Rectal smooth muscle tissue (tissue), 1 donor: ENCODE measurements at regions not wholly inside any gene's neighbourhood (a gene's known extent, or its start where the extent isn't known, plus 50 kb on each side); places are given as distances from the start of the nearest gene placed in this dataset.

Experiments used
- H3K27ac ChIP-seq: one replicate; pipeline ENCODE4 v1.7.0; 2013; ENCODE audit warnings: low read depth, low read length, inconsistent platforms
- H3K27me3 ChIP-seq: one replicate; pipeline ENCODE4 v1.7.0; 2013; ENCODE audit warnings: low read length; ENCODE audit not compliant: control insufficient read depth, insufficient read depth
- H3K36me3 ChIP-seq: one replicate; pipeline ENCODE4 v1.7.0; 2013; ENCODE audit warnings: low read length; ENCODE audit not compliant: control insufficient read depth, insufficient read depth
- H3K4me1 ChIP-seq: one replicate; pipeline ENCODE4 v1.7.0; 2013; ENCODE audit warnings: low read length; ENCODE audit not compliant: control insufficient read depth, insufficient read depth
- H3K4me3 ChIP-seq: one replicate; pipeline ENCODE4 v1.7.0; 2013; ENCODE audit warnings: low read length
- H3K9ac ChIP-seq: one replicate; pipeline ENCODE4 v1.7.0; 2013; ENCODE audit warnings: low read length

DNA sequence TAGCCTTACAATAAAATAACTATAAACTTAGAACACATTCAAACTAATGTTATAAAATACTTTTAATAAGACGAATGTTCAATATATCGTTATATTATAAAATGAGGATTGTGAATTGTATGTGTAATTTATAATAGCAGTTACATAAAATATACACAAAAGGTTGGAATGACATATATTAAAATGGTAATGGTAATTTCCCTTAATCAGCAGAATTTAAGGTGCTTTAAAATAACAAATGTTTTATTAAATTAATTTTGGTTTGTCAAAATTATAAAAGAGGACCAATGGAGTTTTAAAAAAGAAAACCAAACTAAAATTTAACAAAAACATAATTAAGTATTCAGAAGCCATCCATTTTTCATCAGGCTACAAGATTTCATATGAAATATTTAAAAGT, 164.3 kb upstream of the PRDM9 start:
- H3K4me3 ChIP-seq, result no peak overlapping the region
- H3K9ac ChIP-seq, result no peak overlapping the region
- H3K4me1 ChIP-seq, result no peaks in the 10 kb centered on the region
- H3K27ac ChIP-seq, result no peak overlapping the region
- no peaks in the 10 kb centered on the region for H3K36me3 ChIP-seq
- no peaks in the 10 kb centered on the region for H3K27me3 ChIP-seq

GRCh38 chr5:23332650-23333251, 174.7 kb upstream of the PRDM9 start:
- Histone ChIP-seq H3K27me3 (no peaks in the 10 kb centered on the region), H3K4me3 (no peak overlapping the region), H3K4me1 (no peaks in the 10 kb centered on the region), H3K27ac (no peak overlapping the region), H3K9ac (no peak overlapping the region), H3K36me3 (no peaks in the 10 kb centered on the region)

DNA sequence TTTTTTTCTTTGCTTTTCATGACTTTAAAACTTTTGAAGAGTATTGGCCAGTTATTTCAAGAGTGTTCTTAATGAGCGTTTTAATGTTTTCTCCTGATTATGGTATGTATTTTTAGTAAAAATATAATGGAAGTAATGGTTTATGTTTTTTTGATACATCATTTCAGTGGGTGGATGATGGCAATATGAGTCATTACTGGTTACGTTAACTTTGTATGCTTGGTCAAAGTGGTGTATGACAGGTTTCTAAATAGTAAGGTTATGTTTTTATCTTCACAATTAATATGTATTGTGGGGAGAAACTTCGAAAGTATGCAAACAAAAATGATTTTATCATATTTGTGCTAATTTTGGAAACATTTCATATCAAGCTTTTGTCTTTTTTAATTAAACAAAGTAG, 176.7 kb upstream of the PRDM9 start:
- no peaks in the 10 kb centered on the region for H3K27me3 ChIP-seq
- no peaks in the 10 kb centered on the region for H3K4me1 ChIP-seq
- H3K9ac ChIP-seq, result no peak overlapping the region
- no peaks in the 10 kb centered on the region for H3K36me3 ChIP-seq
- H3K27ac ChIP-seq, result no peak overlapping the region
- no peak overlapping the region for H3K4me3 ChIP-seq

DNA sequence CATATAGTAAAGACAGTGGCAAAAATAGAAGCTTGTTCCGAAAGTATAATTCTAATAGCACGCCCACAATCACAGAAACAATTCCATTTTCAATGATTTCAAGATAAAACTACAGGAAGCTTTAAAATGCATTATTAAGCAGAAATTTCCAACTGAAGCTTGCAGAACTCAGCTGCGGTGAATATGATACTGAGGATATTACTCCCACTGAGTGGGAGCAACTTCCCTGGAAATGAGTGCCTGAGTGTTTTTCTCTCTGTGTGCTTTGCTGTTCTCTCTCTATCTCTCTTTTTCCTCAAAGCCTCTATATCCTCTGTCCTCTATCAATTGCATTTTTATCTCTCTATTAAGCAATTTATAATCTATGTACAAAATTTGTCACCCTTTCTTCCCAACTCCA, 187.5 kb upstream of the PRDM9 start:
- Histone ChIP-seq H3K36me3 (no peaks in the 10 kb centered on the region), H3K27ac (no peak overlapping the region), H3K4me3 (no peak overlapping the region), H3K4me1 (no peaks in the 10 kb centered on the region), H3K9ac (no peak overlapping the region), H3K27me3 (no peaks in the 10 kb centered on the region)

DNA sequence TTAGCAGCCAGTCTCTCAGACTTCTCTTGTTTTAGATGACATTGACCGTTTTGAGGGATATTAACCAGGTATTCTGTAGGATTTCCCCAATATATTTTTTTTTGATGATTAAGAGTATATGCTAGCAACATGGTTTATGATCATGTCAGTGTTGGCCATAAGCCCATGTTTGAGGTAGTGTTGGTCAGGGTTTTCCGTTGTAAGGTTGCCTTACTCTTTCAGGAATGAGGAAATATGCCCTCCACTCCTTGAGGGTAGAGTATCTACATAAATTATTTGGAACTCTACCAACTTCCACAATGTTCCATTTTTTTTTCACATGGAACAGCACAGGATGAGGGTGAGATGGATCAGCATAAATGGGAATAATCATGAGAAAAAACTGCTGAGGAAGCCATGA, 188.4 kb upstream of the PRDM9 start:
- Histone ChIP-seq H3K9ac (no peak overlapping the region), H3K4me1 (no peaks in the 10 kb centered on the region), H3K4me3 (no peak overlapping the region), H3K27ac (no peak overlapping the region), H3K27me3 (no peaks in the 10 kb centered on the region), H3K36me3 (no peaks in the 10 kb centered on the region)

- H3K27me3 ChIP-seq, result no peaks in the 10 kb centered on the region
- no peaks in the 10 kb centered on the region for H3K36me3 ChIP-seq
- no peak overlapping the region for H3K4me3 ChIP-seq
- no peak overlapping the region for H3K27ac ChIP-seq
- H3K9ac ChIP-seq, result no peak overlapping the region
- H3K4me1 ChIP-seq, result no peaks in the 10 kb centered on the region
These were observed 189.2 kb upstream of the PRDM9 start for GRCh38 chr5:23318166-23318565.

DNA sequence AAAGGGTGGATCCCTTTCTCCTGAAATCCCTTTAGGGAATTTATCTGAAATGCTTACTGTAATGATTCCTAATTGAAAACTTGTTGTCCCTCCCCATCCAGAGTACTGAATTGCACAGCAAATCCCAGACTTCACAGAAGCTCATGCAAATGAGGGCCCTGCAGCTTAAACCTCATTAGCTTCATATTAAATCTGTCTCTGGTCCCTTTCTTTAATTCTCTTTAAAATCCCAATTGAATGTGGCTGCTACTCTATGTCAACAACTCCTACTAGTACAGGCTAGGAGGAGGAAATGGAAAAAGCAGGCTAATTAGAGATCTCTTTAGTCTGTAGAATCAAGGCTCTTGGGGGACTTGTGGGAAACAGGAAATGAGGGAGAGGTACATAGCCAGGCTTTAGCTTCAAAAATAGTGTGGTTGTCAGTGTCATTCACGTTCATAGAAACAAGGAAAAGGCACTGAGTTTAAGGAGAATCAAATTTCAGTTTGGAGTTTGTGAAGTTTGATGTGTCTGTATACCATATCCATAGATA, 191.3 kb upstream of the PRDM9 start:
- H3K27ac ChIP-seq, result no peak overlapping the region
- no peaks in the 10 kb centered on the region for H3K36me3 ChIP-seq
- H3K9ac ChIP-seq, result no peak overlapping the region
- H3K4me3 ChIP-seq, result no peak overlapping the region
- no peaks in the 10 kb centered on the region for H3K27me3 ChIP-seq
- no peaks in the 10 kb centered on the region for H3K4me1 ChIP-seq

GRCh38 chr5:23314827-23315226, 192.6 kb upstream of the PRDM9 start:
- Histone ChIP-seq H3K27me3 (no peaks in the 10 kb centered on the region), H3K36me3 (no peaks in the 10 kb centered on the region), H3K9ac (no peak overlapping the region), H3K27ac (no peak overlapping the region), H3K4me3 (no peak overlapping the region), H3K4me1 (no peaks in the 10 kb centered on the region)

- H3K4me1 ChIP-seq, result no peaks in the 10 kb centered on the region
- H3K27ac ChIP-seq, result no peak overlapping the region
- H3K36me3 ChIP-seq, result no peaks in the 10 kb centered on the region
- H3K4me3 ChIP-seq, result no peak overlapping the region
- no peaks in the 10 kb centered on the region for H3K27me3 ChIP-seq
- H3K9ac ChIP-seq, result no peak overlapping the region
These were observed 202.4 kb upstream of the PRDM9 start for GRCh38 chr5:23305055-23305454.

GRCh38 chr5:23303836-23304235, 203.6 kb upstream of the PRDM9 start:
- Histone ChIP-seq H3K9ac (no peak overlapping the region), H3K27me3 (no peaks in the 10 kb centered on the region), H3K4me3 (no peak overlapping the region), H3K36me3 (no peaks in the 10 kb centered on the region), H3K27ac (no peak overlapping the region), H3K4me1 (no peaks in the 10 kb centered on the region)

DNA sequence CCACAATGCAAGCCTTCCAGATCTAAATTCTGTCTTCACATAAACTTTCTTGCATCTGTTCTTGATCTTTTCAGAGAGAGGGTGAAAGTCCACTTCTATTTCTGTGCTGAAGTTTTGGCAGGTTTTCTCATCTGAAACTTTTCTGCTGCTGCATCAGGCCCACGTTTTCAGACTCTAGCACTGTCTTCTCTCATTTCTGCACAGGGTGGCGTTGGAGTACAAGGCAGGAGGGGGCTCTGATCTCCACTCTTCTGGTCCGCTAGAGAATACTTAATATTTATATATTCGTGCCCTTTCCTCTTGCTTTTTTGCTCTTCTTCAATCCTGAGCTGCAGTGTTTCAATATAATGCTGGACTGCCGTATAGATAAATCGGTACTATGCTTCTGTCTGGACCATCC, 204.0 kb upstream of the PRDM9 start:
- Histone ChIP-seq H3K4me3 (no peak overlapping the region), H3K4me1 (no peaks in the 10 kb centered on the region), H3K27ac (no peak overlapping the region), H3K36me3 (no peaks in the 10 kb centered on the region), H3K9ac (no peak overlapping the region), H3K27me3 (no peaks in the 10 kb centered on the region)

GRCh38 chr5:23302438-23302837, 205.0 kb upstream of the PRDM9 start:
- Histone ChIP-seq H3K4me1 (no peaks in the 10 kb centered on the region), H3K27ac (no peak overlapping the region), H3K9ac (no peak overlapping the region), H3K4me3 (no peak overlapping the region), H3K36me3 (no peaks in the 10 kb centered on the region), H3K27me3 (no peaks in the 10 kb centered on the region)

DNA sequence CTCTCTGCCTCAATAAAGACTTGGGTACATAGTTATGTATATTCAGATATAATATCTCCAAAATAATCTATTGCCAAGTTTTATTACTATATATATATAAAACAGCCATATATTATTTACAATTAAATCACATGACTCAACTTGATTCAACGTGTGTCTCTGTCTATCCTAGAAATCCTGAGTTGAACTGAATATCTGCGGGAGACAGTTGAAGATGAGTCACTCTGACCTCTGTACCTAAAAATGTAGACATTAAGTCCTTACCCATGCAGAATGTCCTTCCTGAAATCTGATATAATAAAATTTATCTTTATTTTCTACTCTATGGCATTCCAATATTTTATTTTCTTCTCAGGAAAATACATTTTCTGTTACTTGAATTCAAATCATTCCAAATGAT, 218.2 kb upstream of the PRDM9 start:
- Histone ChIP-seq H3K36me3 (no peaks in the 10 kb centered on the region), H3K4me3 (no peak overlapping the region), H3K27ac (no peak overlapping the region)

More for the DNA sequence above, 218.2 kb upstream of the PRDM9 start:
- H3K9ac ChIP-seq, result no peak overlapping the region
- H3K27me3 ChIP-seq, result no peaks in the 10 kb centered on the region
- no peaks in the 10 kb centered on the region for H3K4me1 ChIP-seq
